K562 (cell line): ENCODE measurements at regions not wholly inside any gene's neighbourhood (a gene's known extent, or its start where the extent isn't known, plus 50 kb on each side); places are given as distances from the start of the nearest gene placed in this dataset.
A peak's percentile ranks its signal among the peaks of the same experiment; 100 is the strongest.

Experiments
- ATAC-seq: fragments of 200-7000 bp; cut with Tn5 transposase; 3 replicates; pipeline ENCODE4 v1.9.1; 2020; ENCODE audit warnings: moderate library complexity
- BruUV-seq: library from RNA; stranded (reverse); fragments of 400-500 nt; replicated peaks from 2 replicates; lab custom pipeline; 2021; lab: Mats Ljungman, UMichigan
- CTCF ChIA-PET: fragments of 300-600 bp; formaldehyde crosslinking; extraction: SDS; loops from one replicate; lab custom pipeline; 2021; ENCODE audit warnings: low intra/inter-chr PET ratio; lab: Yijun Ruan, JAX
- POLR2A ChIA-PET: fragments of 300-600, 350-650 bp; sonication (Branson Sonifier 250); formaldehyde crosslinking; extraction: SDS; loops from one replicate; lab custom pipeline; 2021; ENCODE audit warnings: antibody characterized with exemption, inconsistent platforms; lab: Yijun Ruan, JAX
- DNase-seq, 4 experiments: peaks; one replicate each; pipeline versions ENCODE4 v3.0.0 to v3.0.0-alpha.2; 2011 to 2018; ENCODE audit warnings: low spot score in 3 of 4, mixed read lengths in 3 of 4; ENCODE audit errors: extremely low read depth in 1 of 4
- FAIRE-seq: peaks from 2 replicates; lab custom pipeline; 2011; peaks lifted over from hg19 to GRCh38; lab: Jason Lieb, UNC
- H2AFZ ChIP-seq: 2 replicates; pipeline ENCODE4 v1.6.0; 2011; ENCODE audit warnings: low read depth, low read length, control low read depth, inconsistent platforms
- H3K27ac ChIP-seq: fragments of 200-600 bp; 3 replicates; pipeline ENCODE4 v1.8.0; 2011; ENCODE audit warnings: low read depth, mild to moderate bottlenecking, control low read depth, inconsistent platforms, low read length, moderate library complexity, mixed read lengths; ENCODE audit errors: extremely low read depth
- H3K27me3 ChIP-seq, 2 experiments: fragments of 300-600 bp in 1 of 2; 2 replicates in 1 of 2; 3 replicates in 1 of 2; pipeline versions ENCODE4 v1.6.0 to v1.8.0; 2011; ENCODE audit warnings: inconsistent platforms in 2 of 2, low read length in 2 of 2, mild to moderate bottlenecking in 1 of 2, mixed read lengths in 1 of 2, moderate library complexity in 1 of 2; ENCODE audit not compliant: control insufficient read depth in 2 of 2, insufficient read depth in 2 of 2
- H3K36me3 ChIP-seq: fragments of 300-600 bp; 3 replicates; pipeline ENCODE4 v1.8.0; 2011; ENCODE audit warnings: mild to moderate bottlenecking, low read length, inconsistent platforms; ENCODE audit not compliant: control insufficient read depth, insufficient read depth
- H3K4me1 ChIP-seq, 2 experiments: fragments of 200-600 bp in 1 of 2; replicated peaks in 1 of 2; 2 replicates in 1 of 2; 3 replicates in 1 of 2; pipeline versions ENCODE4 v1.5.1 to v1.8.0; 2011; ENCODE audit warnings: inconsistent platforms in 2 of 2, low read length in 2 of 2, mild to moderate bottlenecking in 1 of 2, mixed read lengths in 1 of 2, moderate library complexity in 1 of 2; ENCODE audit not compliant: control insufficient read depth in 2 of 2, insufficient read depth in 2 of 2
- H3K4me2 ChIP-seq: 2 replicates; pipeline ENCODE4 v1.6.1; 2011; ENCODE audit warnings: low read length, control low read depth, inconsistent platforms, mixed read lengths; ENCODE audit not compliant: insufficient read depth
- H3K4me3 ChIP-seq: fragments of 200-600 bp; sonication (generic), shearing (Covaris generic); 2 replicates; pipeline ENCODE4 v1.5.1; 2016; ENCODE audit warnings: control low read depth, inconsistent platforms
- H3K79me2 ChIP-seq: fragments of 200-600 bp; 3 replicates; pipeline ENCODE4 v1.8.0; 2011; ENCODE audit warnings: low read length, inconsistent platforms; ENCODE audit not compliant: control insufficient read depth, insufficient read depth
- H3K9ac ChIP-seq, 2 experiments: 2 replicates each; pipeline versions ENCODE4 v1.6.0 to v1.6.1; 2011; ENCODE audit warnings: low read depth in 2 of 2, low read length in 2 of 2, control low read depth in 1 of 2, inconsistent platforms in 1 of 2, mild to moderate bottlenecking in 1 of 2, mixed read lengths in 1 of 2; ENCODE audit not compliant: insufficient read depth in 1 of 2
- H3K9me1 ChIP-seq: one replicate; pipeline ENCODE4 v1.6.0; 2011; ENCODE audit warnings: inconsistent platforms, mild to moderate bottlenecking, low read length, moderate library complexity; ENCODE audit not compliant: control insufficient read depth, insufficient read depth
- H3K9me3 ChIP-seq: replicated peaks from 2 replicates; pipeline ENCODE4 v1.5.1; 2011; ENCODE audit warnings: low read depth, low read length, inconsistent platforms; ENCODE audit not compliant: control insufficient read depth, insufficient read depth
- H4K20me1 ChIP-seq: replicated peaks from 2 replicates; pipeline ENCODE4 v1.6.1; 2011; ENCODE audit warnings: low read length, inconsistent platforms, mixed read lengths; ENCODE audit not compliant: control insufficient read depth, insufficient read depth
- HDGF ChIP-seq: fragments of 450-650 bp; IDR thresholded peaks from 2 replicates; pipeline ENCODE4 v1.6.1; 2016
- L3MBTL2 ChIP-seq: fragments of 450-650 bp; IDR thresholded peaks from 2 replicates; pipeline ENCODE4 v1.6.1; 2016; ENCODE audit warnings: mild to moderate bottlenecking, moderate library complexity
- PRDM10 ChIP-seq: fragments of 450-650 bp; IDR thresholded peaks from 2 replicates; pipeline ENCODE4 v1.6.1; 2018; ENCODE audit not compliant: partially characterized antibody
- U2AF2 ChIP-seq: fragments of 200-400 bp; formaldehyde crosslinking; optimal IDR thresholded peaks from 2 replicates; pipeline ENCODE3; 2017; ENCODE audit warnings: low read depth, mild to moderate bottlenecking, low read length
- WGBS: fragments of 100-300 bp; shearing (Covaris generic); methylation state at CpG from one replicate; pipeline ENCODE4 v1.1.6; 2016; ENCODE audit warnings: low coverage, mixed read lengths; ENCODE audit not compliant: insufficient coverage; ENCODE audit errors: missing lambda C conversion rate; 5-methylcytosine and 5-hydroxymethylcytosine counted together
- in situ Hi-C: fragments of 300-500 bp; cut with MboI; formaldehyde crosslinking; loops from 4 replicates; pipeline ENCODE4 v1.15.0; 2018; ENCODE audit warnings: inconsistent platforms, mixed read lengths
- intact Hi-C: fragments of 100-400 bp; cut with micrococcal nuclease; formaldehyde crosslinking; loops from 2 replicates; pipeline ENCODE4 v1.14.2; 2022
- TF ChIP-seq, protein P1 (sequence below): IDR thresholded peaks from 2 replicates; pipeline ENCODE4 v1.6.1; 2011; ENCODE audit not compliant: insufficient read length; ENCODE audit errors: extremely low read depth

GRCh38 chr1:5435414-5435813 is 556.8 kb downstream of the NPHP4 start:
- H3K4me3 ChIP-seq, result no peak overlapping the region
- H3K79me2 ChIP-seq, result no peaks in the 10 kb centered on the region
- H4K20me1 ChIP-seq, result no peaks in the 10 kb centered on the region
- H2AFZ ChIP-seq, result no peak overlapping the region
- no peaks in the 10 kb centered on the region for H3K9me3 ChIP-seq
- WGBS, result 0% methylated on average over 6 of the region's 6 CpGs
- in situ Hi-C loops (no loop called here), intact Hi-C loops (no loop called here)
- no peak overlapping the region for H3K4me2 ChIP-seq
- no peaks in the 10 kb centered on the region for H3K9me1 ChIP-seq
- no TSS peak for BruUV-seq
- H3K27ac ChIP-seq, result no peak overlapping the region
- no peak overlapping the region for H3K9ac ChIP-seq
- no peak for ATAC-seq
- no peaks in the 10 kb centered on the region for H3K4me1 ChIP-seq
- FAIRE-seq, result no peak
- ChIA-PET POLR2A (interaction anchor here (1.5 kb wide), 1 partner anchor 17 kb away, joined by 4 read pairs; no protein-coding TSS in a partner anchor), CTCF (no interaction called here)
- no peaks in the 10 kb centered on the region for H3K36me3 ChIP-seq
- peaks cover 0 to 15% of the 10 kb centered on the region in 2 experiments; a peak in 2 of 5 replicates for H3K27me3 ChIP-seq
- DNase-seq, result no peak
- TF ChIP-seq U2AF2 (no peak), HDGF (no peak)

- Histone ChIP-seq H3K4me1 (no peaks in the 10 kb centered on the region), H2AFZ (no peak overlapping the region), H3K27me3 (peaks cover 3 to 31% of the 10 kb centered on the region in 2 experiments; a peak in 3 of 5 replicates), H4K20me1 (no peaks in the 10 kb centered on the region), H3K4me3 (no peak overlapping the region), H3K36me3 (no peaks in the 10 kb centered on the region), H3K9me3 (no peaks in the 10 kb centered on the region), H3K4me2 (no peak overlapping the region), H3K27ac (no peak overlapping the region), H3K9me1 (no peaks in the 10 kb centered on the region), H3K79me2 (no peaks in the 10 kb centered on the region), H3K9ac (no peak overlapping the region)
- no TSS peak for BruUV-seq
- POLR2A ChIA-PET, result no interaction called here
- DNase-seq (no peak), FAIRE-seq (no peak), ATAC-seq (no peak)
- in situ Hi-C loops (no loop called here), intact Hi-C loops (no loop called here)
- CTCF ChIA-PET, result no interaction called here
- TF ChIP-seq L3MBTL2 (no peak), PRDM10 (peak; percentile 67)
- TF ChIP-seq, protein P1, sequence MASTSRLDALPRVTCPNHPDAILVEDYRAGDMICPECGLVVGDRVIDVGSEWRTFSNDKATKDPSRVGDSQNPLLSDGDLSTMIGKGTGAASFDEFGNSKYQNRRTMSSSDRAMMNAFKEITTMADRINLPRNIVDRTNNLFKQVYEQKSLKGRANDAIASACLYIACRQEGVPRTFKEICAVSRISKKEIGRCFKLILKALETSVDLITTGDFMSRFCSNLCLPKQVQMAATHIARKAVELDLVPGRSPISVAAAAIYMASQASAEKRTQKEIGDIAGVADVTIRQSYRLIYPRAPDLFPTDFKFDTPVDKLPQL, result no peak
- WGBS, result 0% methylated on average over 5 of the region's 5 CpGs
Measured at GRCh38 chr1:5432436-5432835, 559.8 kb downstream of the NPHP4 start.
